ENCODE measurements at regions not wholly inside any gene's neighbourhood (a gene's known extent, or its start where the extent isn't known, plus 50 kb on each side); places are given as distances from the start of the nearest gene placed in this dataset.

GRCh38 chr11:37100008-37100407 is 502.0 kb upstream of the RAG2 start:
- H3K4me3 ChIP-seq (ENCODE audit: low read length) = no peak overlapping the region
- no peaks in the 10 kb centered on the region for H3K4me1 ChIP-seq (ENCODE audit: control insufficient read depth, insufficient read depth, low read length)
- no peaks in the 10 kb centered on the region for H3K36me3 ChIP-seq (ENCODE audit: control insufficient read depth, insufficient read depth, low read length)
- no peak overlapping the region for H3K27ac ChIP-seq (ENCODE audit: low read depth, low read length)
- no peak overlapping the region for H3K9ac ChIP-seq (ENCODE audit: low read length)
- H3K27me3 ChIP-seq (ENCODE audit: control insufficient read depth, insufficient read depth, low read length) = no peaks in the 10 kb centered on the region

GRCh38 chr11:37092487-37092886 is 494.5 kb upstream of the RAG2 start:
- Histone ChIP-seq H3K4me1 (ENCODE audit: control insufficient read depth, insufficient read depth, low read length) (no peaks in the 10 kb centered on the region), H3K27ac (ENCODE audit: low read depth, low read length) (no peak overlapping the region), H3K36me3 (ENCODE audit: control insufficient read depth, insufficient read depth, low read length) (no peaks in the 10 kb centered on the region), H3K4me3 (ENCODE audit: low read length) (no peak overlapping the region), H3K27me3 (ENCODE audit: control insufficient read depth, insufficient read depth, low read length) (no peaks in the 10 kb centered on the region), H3K9ac (ENCODE audit: low read length) (no peak overlapping the region)

GRCh38 chr11:37089439-37089838 is 491.4 kb upstream of the RAG2 start:
- H3K4me1 ChIP-seq (ENCODE audit: control insufficient read depth, insufficient read depth, low read length) = no peaks in the 10 kb centered on the region
- H3K36me3 ChIP-seq (ENCODE audit: control insufficient read depth, insufficient read depth, low read length) = no peaks in the 10 kb centered on the region
- no peak overlapping the region for H3K9ac ChIP-seq (ENCODE audit: low read length)
- no peaks in the 10 kb centered on the region for H3K27me3 ChIP-seq (ENCODE audit: control insufficient read depth, insufficient read depth, low read length)
- H3K27ac ChIP-seq (ENCODE audit: low read depth, low read length) = no peak overlapping the region
- no peak overlapping the region for H3K4me3 ChIP-seq (ENCODE audit: low read length)

GRCh38 chr11:37088573-37088910 is 490.5 kb upstream of the RAG2 start:
- Histone ChIP-seq H3K4me3 (ENCODE audit: low read length) (no peak overlapping the region), H3K9ac (ENCODE audit: low read length) (no peak overlapping the region), H3K4me1 (ENCODE audit: control insufficient read depth, insufficient read depth, low read length) (no peaks in the 10 kb centered on the region), H3K27me3 (ENCODE audit: control insufficient read depth, insufficient read depth, low read length) (no peaks in the 10 kb centered on the region), H3K27ac (ENCODE audit: low read depth, low read length) (no peak overlapping the region), H3K36me3 (ENCODE audit: control insufficient read depth, insufficient read depth, low read length) (no peaks in the 10 kb centered on the region)

GRCh38 chr11:37087650-37088572 is 489.9 kb upstream of the RAG2 start:
- Histone ChIP-seq H3K4me1 (ENCODE audit: control insufficient read depth, insufficient read depth, low read length) (no peaks in the 10 kb centered on the region), H3K27me3 (ENCODE audit: control insufficient read depth, insufficient read depth, low read length) (no peaks in the 10 kb centered on the region), H3K36me3 (ENCODE audit: control insufficient read depth, insufficient read depth, low read length) (no peaks in the 10 kb centered on the region), H3K27ac (ENCODE audit: low read depth, low read length) (no peak overlapping the region), H3K4me3 (ENCODE audit: low read length) (no peak overlapping the region), H3K9ac (ENCODE audit: low read length) (no peak overlapping the region)

GRCh38 chr11:37078521-37078920 is 480.5 kb upstream of the RAG2 start:
- H3K4me1 ChIP-seq (ENCODE audit: control insufficient read depth, insufficient read depth, low read length) = no peaks in the 10 kb centered on the region
- H3K9ac ChIP-seq (ENCODE audit: low read length) = no peak overlapping the region
- no peaks in the 10 kb centered on the region for H3K27me3 ChIP-seq (ENCODE audit: control insufficient read depth, insufficient read depth, low read length)
- no peak overlapping the region for H3K4me3 ChIP-seq (ENCODE audit: low read length)
- H3K27ac ChIP-seq (ENCODE audit: low read depth, low read length) = no peak overlapping the region
- H3K36me3 ChIP-seq (ENCODE audit: control insufficient read depth, insufficient read depth, low read length) = no peaks in the 10 kb centered on the region

- Histone ChIP-seq H3K36me3 (ENCODE audit: control insufficient read depth, insufficient read depth, low read length) (no peaks in the 10 kb centered on the region), H3K27me3 (ENCODE audit: control insufficient read depth, insufficient read depth, low read length) (no peaks in the 10 kb centered on the region), H3K4me3 (ENCODE audit: low read length) (no peak overlapping the region), H3K4me1 (ENCODE audit: control insufficient read depth, insufficient read depth, low read length) (no peaks in the 10 kb centered on the region), H3K27ac (ENCODE audit: low read depth, low read length) (no peak overlapping the region), H3K9ac (ENCODE audit: low read length) (no peak overlapping the region)
Observed at GRCh38 chr11:37076866-37077265, 478.8 kb upstream of the RAG2 start.

GRCh38 chr11:37072538-37073055 is 474.6 kb upstream of the RAG2 start:
- Histone ChIP-seq H3K4me1 (ENCODE audit: control insufficient read depth, insufficient read depth, low read length) (no peaks in the 10 kb centered on the region), H3K4me3 (ENCODE audit: low read length) (no peak overlapping the region), H3K9ac (ENCODE audit: low read length) (no peak overlapping the region), H3K27ac (ENCODE audit: low read depth, low read length) (no peak overlapping the region), H3K36me3 (ENCODE audit: control insufficient read depth, insufficient read depth, low read length) (no peaks in the 10 kb centered on the region), H3K27me3 (ENCODE audit: control insufficient read depth, insufficient read depth, low read length) (no peaks in the 10 kb centered on the region)

GRCh38 chr11:37050311-37050710 is 452.3 kb upstream of the RAG2 start:
- H3K4me1 ChIP-seq (ENCODE audit: control insufficient read depth, insufficient read depth, low read length) = no peaks in the 10 kb centered on the region
- H3K4me3 ChIP-seq (ENCODE audit: low read length) = no peak overlapping the region
- no peaks in the 10 kb centered on the region for H3K27me3 ChIP-seq (ENCODE audit: control insufficient read depth, insufficient read depth, low read length)
- no peaks in the 10 kb centered on the region for H3K36me3 ChIP-seq (ENCODE audit: control insufficient read depth, insufficient read depth, low read length)
- no peak overlapping the region for H3K9ac ChIP-seq (ENCODE audit: low read length)
- H3K27ac ChIP-seq (ENCODE audit: low read depth, low read length) = no peak overlapping the region

- no peak overlapping the region for H3K27ac ChIP-seq (ENCODE audit: low read depth, low read length)
- H3K27me3 ChIP-seq (ENCODE audit: control insufficient read depth, insufficient read depth, low read length) = no peaks in the 10 kb centered on the region
- H3K36me3 ChIP-seq (ENCODE audit: control insufficient read depth, insufficient read depth, low read length) = no peaks in the 10 kb centered on the region
Observed at GRCh38 chr11:37040921-37041320, 442.9 kb upstream of the RAG2 start.

GRCh38 chr11:37038911-37039310 is 440.9 kb upstream of the RAG2 start:
- Histone ChIP-seq H3K4me3 (ENCODE audit: low read length) (no peak overlapping the region), H3K4me1 (ENCODE audit: control insufficient read depth, insufficient read depth, low read length) (no peaks in the 10 kb centered on the region), H3K9ac (ENCODE audit: low read length) (no peak overlapping the region), H3K36me3 (ENCODE audit: control insufficient read depth, insufficient read depth, low read length) (no peaks in the 10 kb centered on the region), H3K27me3 (ENCODE audit: control insufficient read depth, insufficient read depth, low read length) (no peaks in the 10 kb centered on the region), H3K27ac (ENCODE audit: low read depth, low read length) (no peak overlapping the region)

More at GRCh38 chr11:37040921-37041320, 442.9 kb upstream of the RAG2 start:
- Histone ChIP-seq H3K4me3 (ENCODE audit: low read length) (no peak overlapping the region), H3K9ac (ENCODE audit: low read length) (no peak overlapping the region), H3K4me1 (ENCODE audit: control insufficient read depth, insufficient read depth, low read length) (no peaks in the 10 kb centered on the region)

GRCh38 chr11:37026741-37027140 is 428.7 kb upstream of the RAG2 start:
- no peak overlapping the region for H3K27ac ChIP-seq (ENCODE audit: low read depth, low read length)
- H3K4me1 ChIP-seq (ENCODE audit: control insufficient read depth, insufficient read depth, low read length) = no peaks in the 10 kb centered on the region
- no peak overlapping the region for H3K4me3 ChIP-seq (ENCODE audit: low read length)
- H3K27me3 ChIP-seq (ENCODE audit: control insufficient read depth, insufficient read depth, low read length) = no peaks in the 10 kb centered on the region
- H3K9ac ChIP-seq (ENCODE audit: low read length) = no peak overlapping the region
- no peaks in the 10 kb centered on the region for H3K36me3 ChIP-seq (ENCODE audit: control insufficient read depth, insufficient read depth, low read length)

GRCh38 chr11:37026326-37026725 is 428.3 kb upstream of the RAG2 start:
- no peaks in the 10 kb centered on the region for H3K4me1 ChIP-seq (ENCODE audit: control insufficient read depth, insufficient read depth, low read length)
- no peak overlapping the region for H3K4me3 ChIP-seq (ENCODE audit: low read length)
- no peaks in the 10 kb centered on the region for H3K27me3 ChIP-seq (ENCODE audit: control insufficient read depth, insufficient read depth, low read length)
- no peak overlapping the region for H3K27ac ChIP-seq (ENCODE audit: low read depth, low read length)
- H3K36me3 ChIP-seq (ENCODE audit: control insufficient read depth, insufficient read depth, low read length) = no peaks in the 10 kb centered on the region
- H3K9ac ChIP-seq (ENCODE audit: low read length) = no peak overlapping the region
